Esophagus squamous epithelium (tissue), 4 donors: ENCODE measurements at regions not wholly inside any gene's neighbourhood (a gene's known extent, or its start where the extent isn't known, plus 50 kb on each side); places are given as distances from the start of the nearest gene placed in this dataset.

Source experiments
- POLR2A ChIP-seq, 4 donors: fragments of 450-650 bp; IDR thresholded peaks; one replicate each; pipeline ENCODE4 v1.6.1; 2017; ENCODE audit warnings: antibody characterized with exemption in 4 of 4, mild to moderate bottlenecking in 4 of 4, moderate library complexity in 3 of 4
- TF ChIP-seq, protein P1 (sequence below), 6 experiments: fragments of 450-650 bp in 4 of 6; fragments of 200-600 bp in 2 of 6; sonication (generic) in 2 of 6; IDR thresholded peaks; one replicate each; pipeline ENCODE4 v1.5.1; 2016 to 2019; ENCODE audit warnings: antibody characterized with exemption in 6 of 6, mild to moderate bottlenecking in 4 of 6, moderate library complexity in 4 of 6

DNA sequence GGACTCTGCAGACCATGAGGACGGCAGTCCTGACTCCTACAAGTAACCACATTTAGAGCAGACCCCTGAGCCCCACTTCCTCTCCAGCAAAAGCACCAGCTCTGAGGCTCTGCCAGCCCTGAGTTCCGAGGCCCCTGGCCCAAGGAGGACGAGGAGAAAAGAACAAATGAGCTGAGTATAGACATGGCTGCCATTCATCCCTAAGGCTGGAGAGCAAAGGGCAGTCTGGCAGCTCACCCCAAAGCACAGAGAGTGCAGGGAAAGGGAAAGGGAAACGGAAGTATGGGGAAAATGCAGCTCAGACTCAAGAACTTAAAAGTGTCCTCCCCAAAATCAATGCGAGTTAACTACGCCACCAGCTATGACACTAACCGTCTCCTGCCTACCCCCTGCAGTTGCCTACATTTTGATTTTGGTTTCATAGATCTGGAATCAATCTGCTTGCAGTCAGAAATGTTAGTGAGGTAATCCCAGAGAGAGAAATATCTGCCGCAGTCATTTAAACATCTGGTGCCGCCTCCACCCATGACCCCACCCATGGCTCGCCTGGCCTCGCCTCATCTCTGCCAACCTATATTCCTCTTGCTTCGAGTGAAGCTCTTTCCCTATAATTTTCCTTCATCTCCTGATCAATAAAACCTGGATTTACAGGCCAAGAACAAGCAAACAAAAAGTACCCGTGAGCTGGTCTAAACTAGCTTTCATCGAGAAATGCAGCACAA is 49.6 kb upstream of the AFDN start:
- TF ChIP-seq, protein P1, sequence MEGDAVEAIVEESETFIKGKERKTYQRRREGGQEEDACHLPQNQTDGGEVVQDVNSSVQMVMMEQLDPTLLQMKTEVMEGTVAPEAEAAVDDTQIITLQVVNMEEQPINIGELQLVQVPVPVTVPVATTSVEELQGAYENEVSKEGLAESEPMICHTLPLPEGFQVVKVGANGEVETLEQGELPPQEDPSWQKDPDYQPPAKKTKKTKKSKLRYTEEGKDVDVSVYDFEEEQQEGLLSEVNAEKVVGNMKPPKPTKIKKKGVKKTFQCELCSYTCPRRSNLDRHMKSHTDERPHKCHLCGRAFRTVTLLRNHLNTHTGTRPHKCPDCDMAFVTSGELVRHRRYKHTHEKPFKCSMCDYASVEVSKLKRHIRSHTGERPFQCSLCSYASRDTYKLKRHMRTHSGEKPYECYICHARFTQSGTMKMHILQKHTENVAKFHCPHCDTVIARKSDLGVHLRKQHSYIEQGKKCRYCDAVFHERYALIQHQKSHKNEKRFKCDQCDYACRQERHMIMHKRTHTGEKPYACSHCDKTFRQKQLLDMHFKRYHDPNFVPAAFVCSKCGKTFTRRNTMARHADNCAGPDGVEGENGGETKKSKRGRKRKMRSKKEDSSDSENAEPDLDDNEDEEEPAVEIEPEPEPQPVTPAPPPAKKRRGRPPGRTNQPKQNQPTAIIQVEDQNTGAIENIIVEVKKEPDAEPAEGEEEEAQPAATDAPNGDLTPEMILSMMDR (IDR thresholded peaks at IDR 0.05) = no peak
- TF ChIP-seq POLR2A (IDR thresholded peaks at IDR 0.05) = no peak
